ENCODE measurements at regions not wholly inside any gene's neighbourhood (a gene's known extent, or its start where the extent isn't known, plus 50 kb on each side); places are given as distances from the start of the nearest gene placed in this dataset.

DNA sequence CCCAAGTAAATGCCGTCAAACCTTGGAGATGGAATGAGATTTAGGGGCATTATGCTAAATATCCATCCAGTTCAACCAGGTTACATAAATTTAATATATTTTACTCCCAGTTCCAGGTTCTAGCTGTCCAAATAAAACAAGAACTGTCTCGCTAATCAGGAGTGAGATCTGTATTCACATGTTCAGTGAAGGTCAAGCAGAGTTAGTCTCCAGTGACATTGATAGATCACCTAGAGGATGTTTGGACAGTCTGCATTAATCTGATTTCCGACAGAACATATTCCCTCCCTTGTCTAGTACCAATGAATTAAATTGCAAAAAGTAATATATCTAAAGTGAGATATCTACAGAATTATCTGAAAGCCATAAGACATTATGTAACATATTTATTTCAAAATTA is 979.4 kb upstream of the CNTNAP5 start:
- ChIA-PET POLR2A (no interaction called here), CTCF (no interaction called here)
- DNase-seq (ENCODE audit: extremely low spot score): no peak
- no peak for TF ChIP-seq FOXK2 (IDR thresholded peaks at IDR 0.05)
- no peak for TF ChIP-seq NFRKB (IDR thresholded peaks at IDR 0.05)
- no peak for TF ChIP-seq ELF4 (IDR thresholded peaks at IDR 0.05)
- TF ChIP-seq BHLHE40 (IDR thresholded peaks at IDR 0.05; ENCODE audit: borderline replicate concordance): no peak
- no peak for TF ChIP-seq SUZ12 (IDR thresholded peaks at IDR 0.05)
- no peak for TF ChIP-seq L3MBTL2 (conservative IDR thresholded peaks at IDR 0.05)
- no peak for TF ChIP-seq ARNT (IDR thresholded peaks at IDR 0.05)
- TF ChIP-seq FOXM1 (IDR thresholded peaks at IDR 0.05; ENCODE audit: borderline replicate concordance): no peak
- TF ChIP-seq CTBP1 (IDR thresholded peaks at IDR 0.05; ENCODE audit: borderline replicate concordance): no peak
- no peak for TF ChIP-seq TARDBP (IDR thresholded peaks at IDR 0.05)
- no peak for TF ChIP-seq LEF1 (IDR thresholded peaks at IDR 0.05; ENCODE audit: borderline replicate concordance)
- TF ChIP-seq, protein P1, sequence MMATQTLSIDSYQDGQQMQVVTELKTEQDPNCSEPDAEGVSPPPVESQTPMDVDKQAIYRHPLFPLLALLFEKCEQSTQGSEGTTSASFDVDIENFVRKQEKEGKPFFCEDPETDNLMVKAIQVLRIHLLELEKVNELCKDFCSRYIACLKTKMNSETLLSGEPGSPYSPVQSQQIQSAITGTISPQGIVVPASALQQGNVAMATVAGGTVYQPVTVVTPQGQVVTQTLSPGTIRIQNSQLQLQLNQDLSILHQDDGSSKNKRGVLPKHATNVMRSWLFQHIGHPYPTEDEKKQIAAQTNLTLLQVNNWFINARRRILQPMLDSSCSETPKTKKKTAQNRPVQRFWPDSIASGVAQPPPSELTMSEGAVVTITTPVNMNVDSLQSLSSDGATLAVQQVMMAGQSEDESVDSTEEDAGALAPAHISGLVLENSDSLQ (IDR thresholded peaks at IDR 0.05): no peak
- TF ChIP-seq FOXA1 (IDR thresholded peaks at IDR 0.05): no peak
- TF ChIP-seq ZNF384 (IDR thresholded peaks at IDR 0.05): no peak
- TF ChIP-seq SP1 (IDR thresholded peaks at IDR 0.05): no peak
- TF ChIP-seq HDGF (IDR thresholded peaks at IDR 0.05; ENCODE audit: borderline replicate concordance): no peak

GRCh38 chr2:123047186-123047585 is 977.9 kb upstream of the CNTNAP5 start:
- ChIA-PET CTCF (no interaction called here), POLR2A (no interaction called here)
- TF ChIP-seq L3MBTL2 (conservative IDR thresholded peaks at IDR 0.05) (no peak), ELF4 (IDR thresholded peaks at IDR 0.05) (no peak), LEF1 (IDR thresholded peaks at IDR 0.05; ENCODE audit: borderline replicate concordance) (no peak), FOXK2 (IDR thresholded peaks at IDR 0.05) (no peak), NFRKB (IDR thresholded peaks at IDR 0.05) (no peak), CTBP1 (IDR thresholded peaks at IDR 0.05; ENCODE audit: borderline replicate concordance) (no peak), TARDBP (IDR thresholded peaks at IDR 0.05) (no peak), BHLHE40 (IDR thresholded peaks at IDR 0.05; ENCODE audit: borderline replicate concordance) (no peak), HDGF (IDR thresholded peaks at IDR 0.05; ENCODE audit: borderline replicate concordance) (no peak), ZNF384 (IDR thresholded peaks at IDR 0.05) (no peak), SP1 (IDR thresholded peaks at IDR 0.05) (no peak), SUZ12 (IDR thresholded peaks at IDR 0.05) (no peak), ARNT (IDR thresholded peaks at IDR 0.05) (no peak), FOXM1 (IDR thresholded peaks at IDR 0.05; ENCODE audit: borderline replicate concordance) (no peak), FOXA1 (IDR thresholded peaks at IDR 0.05) (no peak)
- TF ChIP-seq, protein P1 (IDR thresholded peaks at IDR 0.05): no peak
- no peak for DNase-seq (ENCODE audit: extremely low spot score)

DNA sequence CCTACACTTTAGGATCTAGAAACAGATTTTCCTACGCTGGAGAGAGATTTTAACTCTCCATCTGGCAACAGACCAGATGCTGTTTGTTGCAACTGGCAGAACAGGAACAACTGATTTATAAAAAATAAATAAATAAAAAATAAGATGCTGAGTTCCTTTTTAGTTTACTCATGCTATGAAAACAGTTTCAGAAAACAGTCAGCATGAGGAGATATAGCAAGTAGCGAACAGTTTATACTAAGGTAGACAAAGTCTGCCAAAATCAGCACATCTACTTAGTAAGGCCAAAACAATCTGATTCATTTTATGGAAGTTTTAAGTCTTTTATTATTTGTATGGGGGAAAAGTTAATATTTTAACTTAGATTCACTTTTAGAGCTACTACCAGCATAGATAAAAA is 974.0 kb upstream of the CNTNAP5 start:
- POLR2A ChIA-PET: no interaction called here
- CTCF ChIA-PET: no interaction called here
- DNase-seq (ENCODE audit: extremely low spot score): no peak
- TF ChIP-seq ELF4 (IDR thresholded peaks at IDR 0.05) (no peak), ARNT (IDR thresholded peaks at IDR 0.05) (no peak), TARDBP (IDR thresholded peaks at IDR 0.05) (no peak), HDGF (IDR thresholded peaks at IDR 0.05; ENCODE audit: borderline replicate concordance) (no peak), L3MBTL2 (conservative IDR thresholded peaks at IDR 0.05) (no peak), FOXM1 (IDR thresholded peaks at IDR 0.05; ENCODE audit: borderline replicate concordance) (no peak), SP1 (IDR thresholded peaks at IDR 0.05) (no peak), FOXK2 (IDR thresholded peaks at IDR 0.05) (no peak), LEF1 (IDR thresholded peaks at IDR 0.05; ENCODE audit: borderline replicate concordance) (no peak), BHLHE40 (IDR thresholded peaks at IDR 0.05; ENCODE audit: borderline replicate concordance) (no peak), ZNF384 (IDR thresholded peaks at IDR 0.05) (no peak), NFRKB (IDR thresholded peaks at IDR 0.05) (no peak), SUZ12 (IDR thresholded peaks at IDR 0.05) (no peak), FOXA1 (IDR thresholded peaks at IDR 0.05) (no peak), CTBP1 (IDR thresholded peaks at IDR 0.05; ENCODE audit: borderline replicate concordance) (no peak)
- TF ChIP-seq, protein P1 (IDR thresholded peaks at IDR 0.05): no peak

GRCh38 chr2:123061534-123061933 is 963.6 kb upstream of the CNTNAP5 start:
- DNase-seq (ENCODE audit: extremely low spot score): no peak
- CTCF ChIA-PET: no interaction called here
- POLR2A ChIA-PET: no interaction called here
- no peak for TF ChIP-seq SUZ12 (IDR thresholded peaks at IDR 0.05)
- no peak for TF ChIP-seq LEF1 (IDR thresholded peaks at IDR 0.05; ENCODE audit: borderline replicate concordance)
- TF ChIP-seq BHLHE40 (IDR thresholded peaks at IDR 0.05; ENCODE audit: borderline replicate concordance): no peak
- TF ChIP-seq, protein P1 (IDR thresholded peaks at IDR 0.05): no peak
- no peak for TF ChIP-seq FOXM1 (IDR thresholded peaks at IDR 0.05; ENCODE audit: borderline replicate concordance)

DNA sequence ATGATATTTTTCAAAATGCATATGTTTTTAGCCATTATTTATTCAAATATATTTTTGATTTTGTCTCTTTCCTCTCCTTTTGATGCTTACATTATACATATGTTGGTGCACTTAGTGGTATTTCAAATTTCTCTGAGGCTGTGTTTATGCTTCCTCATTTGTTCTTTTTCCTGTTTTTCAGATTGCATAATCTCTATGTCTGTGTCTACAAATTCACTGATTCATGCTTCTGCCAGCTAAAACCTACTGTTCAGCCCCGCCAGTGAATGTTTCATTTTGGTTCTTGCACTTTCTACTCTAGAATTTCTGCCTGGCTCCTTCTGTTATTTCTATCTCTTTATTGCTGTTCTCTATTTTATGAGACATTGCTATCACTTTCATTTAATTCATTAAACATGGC is 951.7 kb upstream of the CNTNAP5 start:
- TF ChIP-seq ARNT (IDR thresholded peaks at IDR 0.05) (no peak), TARDBP (IDR thresholded peaks at IDR 0.05) (no peak), CTBP1 (IDR thresholded peaks at IDR 0.05; ENCODE audit: borderline replicate concordance) (no peak), NFRKB (IDR thresholded peaks at IDR 0.05) (no peak), BHLHE40 (IDR thresholded peaks at IDR 0.05; ENCODE audit: borderline replicate concordance) (no peak), SP1 (IDR thresholded peaks at IDR 0.05) (no peak), FOXM1 (IDR thresholded peaks at IDR 0.05; ENCODE audit: borderline replicate concordance) (no peak), ELF4 (IDR thresholded peaks at IDR 0.05) (no peak), ZNF384 (IDR thresholded peaks at IDR 0.05) (no peak), HDGF (IDR thresholded peaks at IDR 0.05; ENCODE audit: borderline replicate concordance) (no peak), FOXK2 (IDR thresholded peaks at IDR 0.05) (no peak), FOXA1 (IDR thresholded peaks at IDR 0.05) (no peak), L3MBTL2 (conservative IDR thresholded peaks at IDR 0.05) (no peak), LEF1 (IDR thresholded peaks at IDR 0.05; ENCODE audit: borderline replicate concordance) (no peak), SUZ12 (IDR thresholded peaks at IDR 0.05) (no peak)
- TF ChIP-seq, protein P1 (IDR thresholded peaks at IDR 0.05): no peak
- ChIA-PET CTCF (interaction anchor here (0.5 kb wide), 1 partner anchor 217 kb away, joined by 7 read pairs; no protein-coding TSS in a partner anchor), POLR2A (no interaction called here)
- DNase-seq (ENCODE audit: extremely low spot score): no peak

Data from HEK293T (cell line).